Tibial nerve (tissue), 4 donors: ENCODE measurements at regions not wholly inside any gene's neighbourhood (a gene's known extent, or its start where the extent isn't known, plus 50 kb on each side); places are given as distances from the start of the nearest gene placed in this dataset.

Experiments used
- EP300 ChIP-seq, 2 donors: sonication (generic); formaldehyde crosslinking; IDR thresholded peaks; one replicate each; pipeline ENCODE4 v1.6.1; 2017; ENCODE audit warnings: antibody characterized with exemption in 2 of 2, mild to moderate bottlenecking in 1 of 2
- POLR2A ChIP-seq, 2 donors: fragments of 450-650 bp; IDR thresholded peaks; one replicate each; pipeline ENCODE4 v1.6.1; 2017; ENCODE audit warnings: antibody characterized with exemption in 2 of 2, mild to moderate bottlenecking in 2 of 2, moderate library complexity in 2 of 2
- TF ChIP-seq, protein P1 (sequence below), 5 experiments: fragments of 200-600 bp in 3 of 5; fragments of 450-650 bp in 2 of 5; sonication (generic) in 3 of 5; IDR thresholded peaks; one replicate each; pipeline ENCODE4 v1.5.1; 2016 to 2019; ENCODE audit warnings: antibody characterized with exemption in 5 of 5, mild to moderate bottlenecking in 3 of 5, moderate library complexity in 2 of 5

- TF ChIP-seq, protein P1, sequence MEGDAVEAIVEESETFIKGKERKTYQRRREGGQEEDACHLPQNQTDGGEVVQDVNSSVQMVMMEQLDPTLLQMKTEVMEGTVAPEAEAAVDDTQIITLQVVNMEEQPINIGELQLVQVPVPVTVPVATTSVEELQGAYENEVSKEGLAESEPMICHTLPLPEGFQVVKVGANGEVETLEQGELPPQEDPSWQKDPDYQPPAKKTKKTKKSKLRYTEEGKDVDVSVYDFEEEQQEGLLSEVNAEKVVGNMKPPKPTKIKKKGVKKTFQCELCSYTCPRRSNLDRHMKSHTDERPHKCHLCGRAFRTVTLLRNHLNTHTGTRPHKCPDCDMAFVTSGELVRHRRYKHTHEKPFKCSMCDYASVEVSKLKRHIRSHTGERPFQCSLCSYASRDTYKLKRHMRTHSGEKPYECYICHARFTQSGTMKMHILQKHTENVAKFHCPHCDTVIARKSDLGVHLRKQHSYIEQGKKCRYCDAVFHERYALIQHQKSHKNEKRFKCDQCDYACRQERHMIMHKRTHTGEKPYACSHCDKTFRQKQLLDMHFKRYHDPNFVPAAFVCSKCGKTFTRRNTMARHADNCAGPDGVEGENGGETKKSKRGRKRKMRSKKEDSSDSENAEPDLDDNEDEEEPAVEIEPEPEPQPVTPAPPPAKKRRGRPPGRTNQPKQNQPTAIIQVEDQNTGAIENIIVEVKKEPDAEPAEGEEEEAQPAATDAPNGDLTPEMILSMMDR (IDR thresholded peaks at IDR 0.05), result no peak
- TF ChIP-seq POLR2A (IDR thresholded peaks at IDR 0.05) (no peak), EP300 (IDR thresholded peaks at IDR 0.05) (no peak)
Measured at GRCh38 chr13:37201081-37201480, 95.6 kb upstream of the CSNK1A1L start.
